GM21526 (cell line): ENCODE measurements at regions not wholly inside any gene's neighbourhood (a gene's known extent, or its start where the extent isn't known, plus 50 kb on each side); places are given as distances from the start of the nearest gene placed in this dataset.

Source experiments
- ATAC-seq: cut with Tn5 transposase; IDR thresholded peaks from one replicate; pipeline ENCODE4 v1.9.1; 2021; ENCODE audit warnings: moderate library complexity; ENCODE audit not compliant: unreplicated experiment, low FRiP score

DNA sequence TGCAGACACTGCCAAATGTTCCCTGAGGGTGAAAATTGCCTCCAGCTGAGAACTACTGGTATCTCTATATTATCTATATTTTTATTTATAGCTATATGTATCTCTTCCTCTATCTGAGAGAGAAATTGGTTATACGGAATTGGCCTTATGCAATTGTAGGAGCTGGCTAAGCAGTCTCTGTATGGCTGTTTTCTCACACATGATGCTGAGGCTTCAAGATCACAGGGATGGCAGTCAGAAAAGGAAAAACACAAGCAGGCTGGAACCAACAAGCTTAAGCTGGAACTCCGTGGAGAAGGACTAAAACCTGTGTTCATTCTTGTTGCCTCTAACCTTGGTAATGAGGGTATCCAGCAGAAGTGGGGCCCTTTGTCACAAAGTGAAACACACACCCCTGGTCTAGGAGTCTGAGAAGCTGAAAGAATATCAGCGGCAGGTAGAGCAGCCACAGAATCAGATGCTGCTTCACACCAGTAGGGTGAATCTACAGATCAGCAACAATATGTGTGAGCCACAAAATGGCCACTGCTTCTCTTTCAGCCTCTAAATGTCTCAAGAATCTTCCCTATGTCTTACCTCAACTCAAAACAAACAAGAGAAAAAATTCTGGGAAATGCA lies 166.5 kb upstream of the PPP1R2C start:
- ATAC-seq = no peak

DNA sequence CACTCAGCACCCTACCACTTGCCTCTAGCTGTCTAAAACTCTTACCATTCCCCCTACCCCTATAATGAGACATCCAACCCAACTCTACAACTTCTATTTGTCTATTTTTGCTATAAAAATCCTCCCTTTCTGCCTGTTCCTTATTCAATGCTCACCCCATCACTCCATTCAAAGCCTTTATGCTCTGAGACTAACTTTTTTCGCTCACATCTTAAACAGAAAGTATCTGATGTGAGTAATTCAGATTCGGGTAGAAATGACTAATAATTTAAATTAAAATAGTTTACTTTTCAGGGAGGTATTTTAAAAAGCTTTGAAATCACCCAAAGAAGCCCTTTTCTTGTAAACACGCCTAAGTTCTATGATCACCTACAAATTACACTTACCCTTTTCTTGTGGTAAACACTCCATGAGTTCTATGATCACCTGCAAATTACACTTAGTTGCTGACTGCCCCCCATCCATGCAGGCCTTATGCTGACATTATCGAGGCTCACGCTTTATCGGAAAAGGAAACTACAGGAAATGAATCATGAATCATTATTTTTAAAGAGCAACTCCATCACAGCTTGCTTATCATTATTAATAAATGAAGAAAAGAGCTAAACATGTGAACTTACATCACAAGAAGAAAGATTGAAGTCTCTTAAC lies 168.7 kb upstream of the PPP1R2C start:
- ATAC-seq = no peak

DNA sequence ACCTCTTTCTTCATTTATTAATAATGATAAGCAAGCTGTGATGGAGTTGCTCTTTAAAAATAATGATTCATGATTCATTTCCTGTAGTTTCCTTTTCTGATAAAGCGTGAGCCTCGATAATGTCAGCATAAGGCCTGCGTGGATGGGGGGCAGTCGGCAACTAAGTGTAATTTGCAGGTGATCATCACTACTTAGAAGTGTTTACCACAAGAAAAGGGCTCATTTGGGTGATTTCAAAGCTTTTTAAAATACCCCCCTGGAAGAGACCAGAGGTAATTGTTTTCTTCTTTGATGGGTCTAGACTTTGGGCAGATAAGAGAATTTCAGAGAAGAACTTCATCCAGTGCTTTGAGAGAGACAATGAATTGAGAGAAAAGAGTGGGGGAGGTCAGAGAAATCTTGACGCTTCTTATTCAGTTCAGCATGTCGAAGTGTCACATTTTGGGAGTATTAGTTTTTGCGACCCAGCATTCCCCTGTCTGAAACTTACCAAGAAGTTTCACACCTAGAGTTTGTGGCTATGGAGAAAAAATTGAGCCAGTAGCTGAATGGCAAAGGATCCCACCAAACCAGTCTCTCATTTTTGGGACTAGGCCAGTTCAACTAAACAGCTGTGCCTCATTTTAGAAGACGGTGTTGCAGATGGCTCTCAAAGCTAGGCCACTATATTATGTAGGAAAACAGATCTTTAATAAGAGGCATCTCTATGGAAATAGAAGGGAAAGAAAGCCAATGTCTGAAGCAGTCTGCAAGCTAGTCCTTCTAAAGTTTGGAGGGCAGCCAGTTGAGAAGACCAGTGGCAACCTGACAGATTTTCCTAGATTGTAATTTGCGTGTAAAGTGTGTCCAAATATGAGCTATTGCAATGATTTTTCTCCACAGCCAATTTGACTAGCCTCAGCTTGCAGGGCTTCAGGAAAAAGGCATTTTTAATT lies 171.0 kb upstream of the PPP1R2C start:
- no peak for ATAC-seq

DNA sequence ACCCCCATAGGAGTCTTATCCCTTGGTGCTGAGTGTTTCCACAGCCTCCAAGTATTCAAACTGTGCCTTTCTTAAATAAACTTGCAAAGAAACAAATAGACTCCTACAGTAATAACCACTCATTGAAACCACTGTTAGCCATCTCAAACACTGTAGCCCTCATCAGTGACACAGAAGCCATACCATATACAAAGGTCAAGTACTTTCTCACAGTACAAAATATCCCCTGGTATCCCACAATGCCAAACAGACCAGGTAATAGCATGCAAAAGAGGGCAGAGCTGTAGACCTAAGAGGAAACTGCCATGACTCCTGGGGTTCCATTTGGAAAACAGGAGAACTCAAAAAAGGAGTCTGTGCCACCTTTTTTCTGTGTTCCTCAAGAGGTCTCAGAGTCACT lies 173.8 kb upstream of the PPP1R2C start:
- ATAC-seq = no peak

DNA sequence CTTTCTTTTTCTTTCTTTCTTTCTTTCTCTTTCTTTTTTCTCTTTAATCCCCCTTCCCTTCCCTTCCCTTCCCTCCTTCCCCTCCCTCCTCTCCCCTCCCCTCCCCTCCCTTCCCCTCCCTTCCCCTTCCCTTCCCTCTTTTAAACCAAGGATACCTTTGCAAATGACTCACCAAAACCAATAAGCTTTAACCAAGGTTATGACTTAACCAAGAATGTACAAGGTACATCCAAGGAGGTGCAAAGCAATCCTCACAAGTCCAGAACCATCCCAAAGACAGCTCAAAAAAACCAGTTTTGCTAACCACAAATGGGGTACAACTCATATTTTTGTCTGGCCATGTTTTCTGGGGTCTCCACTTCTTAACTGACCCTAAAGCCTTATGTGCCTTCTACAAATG lies 174.7 kb upstream of the PPP1R2C start:
- ATAC-seq = no peak

DNA sequence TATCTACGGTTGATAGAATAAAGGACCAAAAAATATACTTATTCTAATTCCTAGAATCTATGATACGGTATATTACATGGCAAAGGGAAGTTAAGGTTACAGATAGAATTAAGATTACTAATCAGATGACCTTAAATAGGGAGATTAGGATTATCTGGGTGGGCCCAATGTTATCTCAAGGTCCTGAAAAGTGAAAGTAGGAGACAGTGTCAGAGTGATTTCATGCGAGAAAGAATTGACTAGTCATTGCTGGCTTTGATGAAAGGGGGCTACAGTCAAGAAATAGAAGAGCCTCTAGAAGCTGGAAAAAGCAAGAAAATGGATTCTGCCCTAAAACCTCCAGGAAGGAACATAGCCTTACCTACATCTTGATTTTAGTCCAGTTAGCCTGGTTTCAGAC lies 176.9 kb upstream of the PPP1R2C start:
- peak; percentile 32 for ATAC-seq

DNA sequence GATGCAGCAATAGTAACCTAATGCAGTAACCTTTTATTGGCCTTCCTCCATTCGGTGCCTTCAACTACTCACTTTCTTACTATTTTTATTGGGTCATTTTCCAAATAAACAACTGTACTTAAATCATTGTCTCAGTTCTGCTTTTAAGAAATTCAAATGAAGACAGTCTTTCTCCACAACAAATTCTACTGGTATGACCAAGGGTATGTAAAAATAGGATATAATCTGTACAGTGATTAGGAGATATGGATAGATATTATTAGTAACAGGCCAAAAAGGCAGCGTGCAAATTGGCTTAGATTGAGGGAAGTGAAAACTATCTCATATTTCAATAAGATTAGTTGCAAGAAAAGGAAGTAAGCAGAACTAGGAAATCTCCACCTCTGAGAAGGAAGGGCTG lies 177.4 kb upstream of the PPP1R2C start:
- peak; percentile 69 for ATAC-seq

DNA sequence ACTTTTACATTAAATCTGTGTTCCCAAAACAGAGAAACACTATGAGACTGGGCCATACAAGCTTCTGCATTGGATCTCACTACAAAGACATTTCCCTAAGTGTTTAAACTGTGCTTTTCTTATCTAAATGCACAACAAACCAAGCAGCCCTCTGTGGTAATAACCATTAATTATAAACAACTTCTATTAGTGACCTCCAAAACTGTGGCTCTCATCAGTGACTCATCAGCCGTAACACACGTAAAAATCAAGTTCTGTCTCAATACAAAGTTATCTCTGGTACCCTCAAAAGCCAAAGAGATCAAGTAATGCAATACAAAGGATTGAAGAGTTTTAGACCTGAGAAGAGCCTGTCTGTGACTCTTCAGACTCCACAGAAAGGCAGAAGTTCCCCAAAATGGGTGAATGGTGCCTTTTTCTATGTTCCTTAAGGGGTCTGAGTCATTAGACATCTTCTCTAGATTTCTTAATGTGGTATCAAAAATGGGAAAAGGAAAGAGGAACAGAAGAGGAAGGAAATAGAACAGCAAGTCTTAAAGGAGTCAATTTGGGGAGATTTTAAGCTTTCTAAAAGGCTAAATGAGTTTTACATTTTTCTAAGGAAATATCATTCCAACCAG lies 189.8 kb upstream of the PPP1R2C start:
- no peak for ATAC-seq

DNA sequence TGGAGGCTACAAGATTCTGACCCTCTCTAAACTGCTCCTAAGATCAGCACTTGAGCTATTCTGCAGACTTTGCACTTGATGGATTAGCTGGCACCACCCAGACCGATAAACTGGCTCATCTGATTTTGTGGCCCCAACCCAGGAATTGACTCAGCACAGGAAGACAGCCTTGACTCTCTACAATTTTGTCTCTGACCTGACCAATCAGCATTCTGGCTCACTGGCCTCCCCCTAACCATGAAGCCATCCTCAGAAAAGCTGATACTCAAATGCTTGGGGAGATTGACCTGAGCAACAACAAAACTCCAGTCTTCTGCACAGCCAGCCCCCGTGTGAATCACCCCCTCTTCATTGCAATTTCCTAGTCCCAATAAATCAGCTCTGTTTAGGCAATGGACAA lies 195.4 kb upstream of the PPP1R2C start:
- no peak for ATAC-seq

DNA sequence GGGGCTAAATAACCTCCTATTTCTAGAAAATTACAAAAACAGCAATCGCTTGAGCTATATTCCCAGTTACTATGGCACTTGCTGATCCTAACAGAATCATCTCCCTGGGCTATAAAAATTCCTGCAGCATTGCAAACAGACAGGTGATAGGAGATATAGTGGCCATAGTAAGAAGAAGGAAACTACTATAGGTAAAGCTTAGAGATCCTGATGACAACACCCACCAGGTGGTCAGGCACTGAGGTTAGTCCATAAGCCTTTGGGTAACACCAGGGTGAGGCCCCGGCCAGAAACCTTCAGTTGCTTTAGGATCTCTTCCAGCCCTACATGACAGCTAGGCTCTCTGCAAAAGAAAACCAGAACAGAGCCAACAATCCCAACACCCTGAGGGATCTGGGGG lies 197.9 kb upstream of the PPP1R2C start:
- ATAC-seq = no peak

DNA sequence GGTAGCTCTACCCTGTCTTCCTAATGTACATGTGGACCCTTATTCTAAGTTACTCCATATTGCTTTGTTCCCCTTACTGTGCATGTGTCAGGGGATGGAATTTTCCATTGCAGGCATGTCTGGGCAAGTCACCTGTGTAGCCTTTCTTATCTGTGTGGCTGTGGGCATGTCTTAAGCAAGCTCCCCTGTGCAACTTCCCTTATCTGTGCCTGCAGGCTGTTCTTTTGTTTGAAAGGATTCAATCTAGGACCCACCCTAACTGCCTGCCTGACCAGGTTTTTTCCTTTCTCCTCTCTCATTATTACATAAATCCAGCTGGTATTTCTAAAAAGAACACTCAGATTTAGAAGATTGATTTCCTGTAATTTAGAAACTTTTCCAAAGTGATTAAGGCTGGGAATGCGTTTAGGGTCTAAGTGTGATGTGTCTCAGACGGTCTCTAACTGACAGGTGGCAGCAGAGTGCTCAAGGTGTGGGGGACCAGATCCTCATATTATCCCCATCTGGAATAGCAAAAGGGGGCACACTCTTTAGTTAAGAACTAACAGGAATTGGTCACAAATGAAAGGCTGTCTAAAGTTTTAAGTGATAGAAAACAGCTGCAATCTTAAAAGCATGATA lies 198.9 kb upstream of the PPP1R2C start:
- no peak for ATAC-seq

DNA sequence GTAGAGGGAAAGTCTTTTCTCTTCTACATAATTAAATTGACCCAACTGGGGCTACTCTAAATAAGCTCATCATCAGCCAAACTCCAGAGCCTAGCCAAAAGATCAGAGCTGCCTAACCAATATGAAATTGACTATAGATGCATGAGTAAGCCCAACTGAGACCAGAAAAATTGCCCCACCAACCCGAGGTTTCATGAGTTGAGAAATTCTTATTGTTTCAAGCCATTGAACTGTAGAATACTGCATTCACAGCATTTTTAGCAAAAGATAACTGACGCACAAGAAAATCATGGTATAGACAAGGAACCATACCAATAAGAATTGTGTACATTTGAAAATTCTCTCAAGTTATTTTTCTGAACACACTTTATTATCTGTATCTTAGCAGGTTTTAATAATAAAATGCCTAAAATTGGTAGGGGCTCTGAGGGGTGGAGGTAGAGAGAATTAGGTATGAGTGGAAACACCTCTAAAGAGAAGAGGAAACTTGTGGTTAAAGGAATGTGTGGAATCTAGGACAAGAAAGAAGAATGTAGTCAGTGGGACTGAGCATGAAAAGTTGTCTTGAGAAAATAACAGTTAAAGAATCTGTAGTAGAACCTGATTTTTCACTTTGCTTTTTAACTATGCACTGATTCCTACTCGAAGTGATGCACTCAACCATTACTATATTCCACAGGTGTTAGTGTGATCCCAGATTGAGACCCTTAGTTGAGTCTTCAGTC lies 200.9 kb upstream of the PPP1R2C start:
- no peak for ATAC-seq

DNA sequence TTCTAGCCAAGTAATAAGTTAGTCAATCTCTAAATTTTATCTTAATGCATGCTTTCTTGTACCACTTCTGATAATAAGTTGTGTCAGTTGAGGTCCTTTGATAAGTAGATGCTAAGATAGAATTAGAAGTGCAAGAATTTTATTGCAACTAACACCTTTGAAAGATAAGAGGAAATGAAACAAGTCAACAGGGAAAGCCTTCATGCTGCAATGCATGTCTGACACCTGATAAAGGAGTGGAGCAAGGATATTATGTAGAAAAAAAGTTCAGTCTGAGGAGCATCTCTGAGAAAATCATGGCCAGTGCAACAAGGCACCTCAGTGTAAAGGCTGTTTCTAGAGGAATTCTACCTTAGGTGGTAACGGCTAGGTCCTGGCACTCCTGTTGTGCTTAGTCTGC lies 210.7 kb upstream of the PPP1R2C start:
- no peak for ATAC-seq

DNA sequence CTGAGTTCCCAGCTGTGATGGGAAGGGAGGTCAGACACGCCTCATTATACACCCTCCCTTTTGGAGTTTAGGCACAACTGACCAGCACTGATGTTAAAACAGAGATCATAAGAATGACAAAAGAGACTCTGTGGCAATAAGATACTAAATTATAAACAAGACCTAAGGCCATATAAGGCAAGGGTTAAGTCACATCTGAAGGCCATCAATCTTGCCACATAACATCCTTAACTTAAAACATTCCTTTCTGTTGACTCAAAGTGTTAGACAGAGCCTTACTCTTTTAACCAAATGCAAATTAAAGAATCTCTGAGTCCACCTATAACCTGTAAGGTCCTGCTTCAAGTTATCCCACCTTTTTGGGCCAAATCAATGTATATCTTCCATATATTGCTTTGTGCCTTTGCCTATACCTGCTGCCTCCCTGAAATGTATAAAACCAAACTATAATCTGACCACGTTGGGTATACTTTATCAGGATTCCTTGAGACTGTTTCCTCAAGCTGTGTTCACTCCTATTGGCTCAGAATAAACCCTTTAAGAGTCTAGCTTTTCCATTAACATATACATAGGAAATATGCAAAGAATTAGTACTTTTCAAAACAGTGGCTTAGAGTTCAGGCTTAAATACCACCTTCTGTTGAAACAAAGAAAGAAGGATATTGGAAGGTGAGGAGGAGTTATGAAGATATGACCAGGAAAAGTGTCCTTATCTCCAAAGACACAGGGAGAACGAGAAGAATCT lies 214.4 kb upstream of the PPP1R2C start:
- no peak for ATAC-seq

DNA sequence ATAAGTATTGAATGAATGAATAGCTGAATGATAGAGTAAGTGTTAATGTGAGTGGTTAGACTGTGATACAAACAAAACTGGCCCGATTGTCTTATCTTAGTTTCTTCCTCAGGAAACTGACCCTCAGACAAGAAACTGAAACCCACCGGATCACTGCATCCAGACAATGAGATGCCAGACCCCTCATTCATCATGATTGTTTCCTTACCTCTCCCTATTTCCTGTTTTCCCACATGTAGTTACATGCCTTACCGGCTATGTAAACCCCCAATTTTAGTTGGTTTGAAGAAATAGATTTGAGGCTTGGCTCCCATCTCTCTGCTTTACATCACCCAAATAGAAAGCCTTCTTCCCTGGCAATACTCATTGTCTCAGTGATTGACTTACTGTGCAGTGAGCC lies 218.9 kb upstream of the PPP1R2C start:
- ATAC-seq = no peak

DNA sequence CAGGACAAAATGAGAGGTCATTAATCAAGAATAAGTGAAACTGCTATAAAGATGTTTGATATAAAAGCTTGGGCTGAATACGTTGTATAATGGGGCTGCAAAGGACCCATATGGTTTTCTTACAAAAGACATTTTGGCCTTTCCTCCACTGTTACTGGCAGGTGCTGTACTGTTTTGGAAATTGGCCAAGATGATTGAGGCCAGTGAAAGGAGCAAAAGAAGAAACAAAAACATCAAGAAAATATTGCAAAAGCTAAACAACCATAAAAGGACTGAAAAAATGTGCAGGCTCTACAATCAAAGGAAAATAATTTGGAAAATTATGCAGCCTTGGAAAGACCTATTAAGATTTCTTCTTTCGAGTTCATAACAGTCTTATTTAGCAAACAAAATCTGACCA lies 222.2 kb upstream of the PPP1R2C start:
- ATAC-seq = no peak

DNA sequence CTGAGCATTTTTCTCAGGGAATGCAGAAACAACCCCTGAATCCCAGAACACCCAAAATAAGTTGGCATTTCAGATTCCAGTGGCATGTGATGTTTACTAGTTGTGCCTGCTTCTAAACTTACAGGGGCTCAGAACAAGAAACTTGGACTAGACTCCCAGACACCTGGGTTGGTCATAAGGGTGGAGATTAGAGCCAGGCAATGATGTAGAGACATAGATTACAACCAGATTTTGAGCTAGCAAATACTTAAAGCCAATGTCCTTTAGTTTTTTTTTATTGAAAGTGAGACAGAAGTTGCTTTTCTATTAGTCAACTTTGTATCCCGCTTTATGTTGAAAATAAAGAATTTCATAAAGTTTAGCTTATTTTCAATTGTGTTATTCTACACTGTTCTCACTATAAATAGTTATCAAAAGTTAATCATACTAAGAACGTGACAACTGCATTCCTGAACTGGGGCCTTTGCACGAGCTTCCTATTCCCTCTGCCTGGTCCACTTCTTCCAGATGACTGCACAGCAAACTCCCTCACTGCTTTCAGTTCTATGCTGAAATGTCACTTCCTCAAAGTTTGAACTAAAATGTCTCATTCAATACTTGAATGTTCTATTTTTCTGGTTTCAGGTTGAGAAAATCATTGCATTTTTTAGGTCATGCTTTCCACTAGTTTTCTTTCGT lies 224.7 kb upstream of the PPP1R2C start:
- peak; percentile 87 for ATAC-seq

DNA sequence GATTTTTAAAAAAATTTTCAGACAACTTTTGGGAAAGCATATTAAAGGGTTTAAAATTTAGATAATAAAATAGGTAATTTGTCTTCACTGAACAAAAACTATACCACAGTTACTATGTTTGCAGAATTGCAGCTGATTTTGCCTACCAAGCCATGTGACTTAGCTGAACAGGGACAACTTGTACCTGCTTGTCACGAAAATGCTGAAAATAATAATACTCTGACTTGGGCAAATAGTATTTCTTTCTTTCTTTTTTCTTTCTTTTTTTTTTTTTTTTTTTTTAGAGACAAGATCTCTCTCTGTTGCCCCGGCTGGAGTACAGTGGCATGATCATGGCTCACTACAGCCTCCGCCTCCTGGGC lies 225.2 kb upstream of the PPP1R2C start:
- ATAC-seq = peak; percentile 25

DNA sequence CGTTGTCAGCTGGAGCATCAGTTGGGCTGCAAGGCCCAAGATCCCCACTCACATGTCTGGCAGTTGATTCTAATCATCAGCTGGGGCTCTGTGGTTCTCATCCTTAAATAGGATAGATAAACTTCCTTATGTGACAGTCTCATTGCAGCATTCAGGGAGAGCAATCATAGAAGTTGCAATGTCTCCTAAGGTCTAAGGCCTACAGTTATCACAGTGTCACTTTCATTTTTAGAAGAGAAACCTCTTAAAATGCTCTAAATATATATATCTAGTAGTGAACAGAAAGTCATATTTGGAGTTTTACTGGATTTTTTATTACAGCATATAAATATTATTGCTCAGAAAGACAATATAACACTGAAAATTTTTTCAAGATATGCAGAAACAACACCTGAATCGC lies 226.0 kb upstream of the PPP1R2C start:
- ATAC-seq = no peak
